ENCODE measurements at regions not wholly inside any gene's neighbourhood (a gene's known extent, or its start where the extent isn't known, plus 50 kb on each side); places are given as distances from the start of the nearest gene placed in this dataset.

DNA sequence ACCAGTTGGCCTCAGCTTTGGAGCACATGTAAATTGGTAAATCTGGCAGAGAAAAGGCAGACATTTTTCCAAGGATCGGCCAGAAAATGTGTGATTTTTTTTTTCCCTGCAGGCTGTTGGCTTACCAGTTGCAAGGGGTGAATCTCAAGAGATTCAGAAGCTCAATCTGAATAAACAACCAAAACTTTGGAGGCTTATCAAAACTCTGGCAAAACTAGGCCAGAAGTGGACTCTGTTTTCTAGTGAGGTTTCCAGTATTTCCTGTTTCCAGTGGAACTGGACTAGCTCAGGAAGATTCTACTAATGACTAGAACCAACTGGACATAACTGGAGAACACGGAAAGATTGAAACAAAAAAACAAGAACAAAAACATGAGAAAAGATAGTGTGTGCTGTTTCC lies 191.3 kb downstream of the SMIM20 start:
- H3K27ac ChIP-seq, result no peak overlapping the region
- peaks cover 0 to 44% (median 0%) of the 10 kb centered on the region in 10 experiments; a peak in 7 of 20 replicates for H3K4me1 ChIP-seq
- no peak for TF ChIP-seq Cebpa-rat (IDR thresholded peaks at IDR 0.05)
- no peaks in the 10 kb centered on the region for H3K27me3 ChIP-seq
- peak overlapping the region in 3 of 11 experiments; percentile 56 to 63 (median 62); a peak in 5 of 22 replicates for H3K4me2 ChIP-seq
- no peak overlapping the region for H3K4me3 ChIP-seq
- peaks cover 0 to 14% (median 0%) of the 10 kb centered on the region in 11 experiments; a peak in 3 of 22 replicates for H3K36me3 ChIP-seq
- no peak overlapping the region for H3K9ac ChIP-seq
- H4K20me1 ChIP-seq, result no peaks in the 10 kb centered on the region
- H3K9me3 ChIP-seq (replicated peaks in 1 of 11), result peaks cover 0 to 45% (median 0%) of the 10 kb centered on the region in 11 experiments; a peak in 7 of 22 replicates

DNA sequence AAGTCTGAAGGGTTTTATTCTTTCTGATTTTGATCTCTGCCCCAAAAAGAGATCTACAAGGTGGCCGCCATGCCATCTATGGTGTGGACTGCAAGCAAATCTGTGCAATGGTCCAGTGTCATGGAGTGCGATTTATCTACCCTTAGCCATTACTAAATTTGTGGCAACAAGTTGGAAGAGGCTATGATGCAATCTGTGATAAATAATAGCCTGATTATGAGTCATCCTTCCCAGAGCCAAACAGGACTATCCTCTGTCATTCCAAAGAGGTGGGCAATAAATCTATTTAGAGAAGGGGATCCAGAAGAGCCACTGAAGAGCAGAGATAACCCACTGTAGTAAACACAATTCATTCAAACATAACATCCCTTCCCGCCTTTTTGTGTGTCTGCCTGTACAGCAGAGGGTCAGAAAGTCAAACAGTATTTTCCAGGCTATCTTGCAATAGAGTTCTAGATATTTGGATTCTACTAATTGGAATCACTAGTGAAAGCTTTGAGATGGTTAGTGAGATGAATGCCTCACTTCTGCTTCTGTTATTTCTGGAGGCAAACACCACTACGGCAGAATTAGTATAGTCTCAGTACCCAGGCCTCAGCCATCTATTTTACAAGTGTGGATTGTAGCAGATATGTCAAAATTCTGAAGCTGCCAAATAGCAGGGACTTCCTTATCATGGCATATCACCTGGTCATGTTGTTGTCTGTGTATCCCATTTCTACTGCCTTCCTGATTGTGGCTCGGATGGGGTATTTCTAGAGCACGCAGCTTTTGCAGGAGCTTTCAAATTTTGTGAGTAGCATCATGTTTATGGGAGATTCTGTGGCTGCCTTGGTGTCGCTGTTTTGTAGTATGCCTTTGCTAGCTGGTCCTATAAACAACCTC lies 192.0 kb downstream of the SMIM20 start:
- Histone ChIP-seq H3K36me3 (peaks cover 0 to 21% (median 0%) of the 10 kb centered on the region in 11 experiments; a peak in 4 of 22 replicates), H3K4me3 (no peak overlapping the region)
- TF ChIP-seq Cebpa-rat (IDR thresholded peaks at IDR 0.05), result no peak

DNA sequence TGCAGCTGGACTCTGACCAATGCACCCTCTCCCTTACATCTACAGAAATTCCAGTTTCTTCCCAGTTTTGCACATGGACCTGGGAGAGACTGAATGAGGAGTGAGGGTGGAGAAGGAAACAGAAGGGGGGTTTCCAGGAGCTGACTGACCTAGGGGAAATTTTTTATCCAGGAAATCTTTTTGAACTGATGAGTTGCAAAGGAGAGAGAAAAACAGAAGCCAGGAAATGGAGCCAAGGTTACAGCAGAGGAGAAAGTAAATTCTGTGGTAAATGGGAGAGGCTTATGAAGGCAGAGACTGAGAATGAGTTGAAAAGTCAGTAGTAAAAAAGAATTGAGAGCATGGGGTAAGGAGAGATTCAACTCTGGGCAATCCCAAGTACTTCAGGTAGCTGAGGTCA lies 192.8 kb downstream of the SMIM20 start:
- H4K20me1 ChIP-seq, result no peaks in the 10 kb centered on the region
- peaks cover 0 to 44% (median 0%) of the 10 kb centered on the region in 10 experiments; a peak in 7 of 20 replicates for H3K4me1 ChIP-seq
- H3K9ac ChIP-seq, result no peak overlapping the region
- peaks cover 0 to 28% (median 0%) of the 10 kb centered on the region in 11 experiments; a peak in 5 of 22 replicates for H3K36me3 ChIP-seq
- H3K27me3 ChIP-seq, result no peaks in the 10 kb centered on the region
- peak overlapping the region in 2 of 11 experiments; percentile 56 to 63; a peak in 4 of 22 replicates for H3K4me2 ChIP-seq
- TF ChIP-seq Cebpa-rat (IDR thresholded peaks at IDR 0.05), result no peak
- no peak overlapping the region for H3K27ac ChIP-seq
- H3K9me3 ChIP-seq (replicated peaks in 1 of 11), result peaks cover under 1 to 58% (median 11%) of the 10 kb centered on the region in 11 experiments; a peak in 19 of 22 replicates
- no peak overlapping the region for H3K4me3 ChIP-seq

More for the DNA sequence above, 192.0 kb downstream of the SMIM20 start:
- Histone ChIP-seq H3K9me3 (replicated peaks in 1 of 11) (peaks cover 0 to 51% (median 4%) of the 10 kb centered on the region in 11 experiments; a peak in 12 of 22 replicates), H3K4me2 (peak overlapping the region in 4 of 11 experiments; percentile 21 to 63 (median 59); a peak in 6 of 22 replicates), H3K9ac (no peak overlapping the region), H4K20me1 (no peaks in the 10 kb centered on the region), H3K4me1 (peaks cover 0 to 44% (median 0%) of the 10 kb centered on the region in 10 experiments; a peak in 7 of 20 replicates), H3K27me3 (no peaks in the 10 kb centered on the region), H3K27ac (no peak overlapping the region)

DNA sequence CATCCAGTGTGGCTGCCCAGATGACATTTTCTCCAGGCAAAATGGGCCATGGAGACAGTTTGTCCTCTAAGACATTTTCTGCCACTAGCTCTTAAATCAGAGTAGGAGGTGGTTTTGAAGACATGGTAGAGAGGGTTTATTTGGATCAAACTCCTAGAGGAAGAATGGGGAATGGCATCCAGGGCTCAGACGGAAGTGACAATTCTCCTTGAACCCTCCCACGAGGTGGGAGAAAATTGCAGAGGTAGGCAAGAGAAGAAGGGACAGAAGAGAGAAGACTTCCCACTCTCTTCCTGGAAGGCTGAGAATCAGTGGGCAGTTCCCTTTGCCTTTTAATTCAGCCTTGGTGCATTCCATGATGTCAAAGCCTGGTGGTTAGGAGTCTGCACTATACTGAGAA lies 194.0 kb downstream of the SMIM20 start:
- no peak overlapping the region; a peak in 1 of 22 replicates for H3K9ac ChIP-seq
- peak overlapping the region in 3 of 11 experiments; percentile 10 to 56 (median 41); a peak in 5 of 22 replicates for H3K4me2 ChIP-seq
- H3K27ac ChIP-seq, result peak overlapping the region in 1 of 11 experiments; percentile 35; a peak in 2 of 22 replicates
- H3K4me1 ChIP-seq, result peaks cover 0 to 44% (median 0%) of the 10 kb centered on the region in 10 experiments; a peak in 7 of 20 replicates
- H3K36me3 ChIP-seq, result peaks cover 0 to 39% (median 0%) of the 10 kb centered on the region in 11 experiments; a peak in 5 of 22 replicates
- no peaks in the 10 kb centered on the region for H3K27me3 ChIP-seq
- peaks cover 14 to 67% (median 24%) of the 10 kb centered on the region in 11 experiments for H3K9me3 ChIP-seq (replicated peaks in 1 of 11)
- H4K20me1 ChIP-seq, result no peaks in the 10 kb centered on the region
- H3K4me3 ChIP-seq, result no peak overlapping the region
- TF ChIP-seq Cebpa-rat (IDR thresholded peaks at IDR 0.05), result no peak

DNA sequence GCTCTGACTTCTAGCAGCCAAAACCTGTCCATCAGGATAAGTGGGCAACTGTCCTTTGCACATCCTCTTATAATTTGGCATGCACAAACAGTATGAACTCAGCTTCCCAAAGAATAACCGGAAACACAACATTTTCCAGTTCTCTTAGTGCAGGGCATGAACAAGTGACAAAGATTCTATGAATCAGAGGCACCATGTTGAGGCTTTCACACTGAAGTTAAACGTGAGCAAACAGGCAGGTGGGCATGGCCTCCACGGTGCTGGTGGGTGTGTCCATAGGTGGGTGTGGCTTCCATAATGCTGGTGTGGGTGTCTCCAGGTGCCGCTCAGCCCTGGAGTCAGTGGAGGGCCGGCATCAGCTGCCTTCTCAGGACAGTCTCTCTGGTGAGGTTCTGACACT lies 196.5 kb downstream of the SMIM20 start:
- peaks cover 31 to 79% (median 44%) of the 10 kb centered on the region in 11 experiments for H3K9me3 ChIP-seq (replicated peaks in 1 of 11)
- H3K9ac ChIP-seq, result no peak overlapping the region
- H3K4me3 ChIP-seq, result no peak overlapping the region
- no peak overlapping the region for H3K4me2 ChIP-seq
- H3K4me1 ChIP-seq, result peaks cover 0 to 36% (median 0%) of the 10 kb centered on the region in 10 experiments; a peak in 7 of 20 replicates
- H4K20me1 ChIP-seq, result no peaks in the 10 kb centered on the region
- peaks cover 0 to 44% (median 0%) of the 10 kb centered on the region in 11 experiments; a peak in 5 of 22 replicates for H3K36me3 ChIP-seq
- no peak overlapping the region for H3K27ac ChIP-seq
- TF ChIP-seq Cebpa-rat (IDR thresholded peaks at IDR 0.05), result no peak
- H3K27me3 ChIP-seq, result no peaks in the 10 kb centered on the region

DNA sequence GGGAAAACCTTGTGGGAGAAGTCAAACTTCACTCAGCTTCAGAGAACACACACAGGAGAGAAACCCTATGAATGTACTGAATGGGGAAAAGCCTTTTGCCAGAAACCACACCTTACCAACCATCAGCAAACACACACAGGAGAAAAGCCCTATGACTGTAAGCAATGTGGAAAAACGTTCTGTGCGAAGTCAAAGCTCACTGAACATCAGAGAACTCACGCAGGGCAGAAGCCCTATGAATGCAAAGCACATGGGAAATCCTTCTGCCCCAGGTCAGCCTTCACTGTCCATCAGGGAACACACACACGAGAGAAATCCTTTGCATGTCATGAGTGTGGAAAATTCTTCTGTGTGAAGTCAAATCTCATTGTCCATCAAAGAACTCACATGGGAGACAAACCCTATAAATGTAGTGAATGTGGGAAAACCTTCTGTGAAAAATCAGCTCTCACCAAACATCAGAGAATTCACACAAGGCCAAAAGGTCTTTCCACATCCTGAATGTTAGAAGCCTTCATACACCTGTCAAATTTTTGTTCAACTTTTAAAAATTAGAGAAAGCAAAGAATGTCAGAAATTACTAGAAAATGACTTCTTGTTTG lies 199.4 kb downstream of the SMIM20 start:
- no peaks in the 10 kb centered on the region for H3K27me3 ChIP-seq
- H3K9me3 ChIP-seq (replicated peaks in 1 of 11), result peaks cover 31 to 90% (median 46%) of the 10 kb centered on the region in 11 experiments
- H3K4me1 ChIP-seq, result peaks cover 0 to 6% (median 0%) of the 10 kb centered on the region in 10 experiments; a peak in 6 of 20 replicates
- TF ChIP-seq Cebpa-rat (IDR thresholded peaks at IDR 0.05), result no peak
- H4K20me1 ChIP-seq, result no peaks in the 10 kb centered on the region
- no peak overlapping the region for H3K9ac ChIP-seq
- no peak overlapping the region for H3K4me3 ChIP-seq
- H3K4me2 ChIP-seq, result no peak overlapping the region
- H3K27ac ChIP-seq, result no peak overlapping the region
- peaks cover 0 to 57% (median 0%) of the 10 kb centered on the region in 11 experiments; a peak in 5 of 22 replicates for H3K36me3 ChIP-seq

DNA sequence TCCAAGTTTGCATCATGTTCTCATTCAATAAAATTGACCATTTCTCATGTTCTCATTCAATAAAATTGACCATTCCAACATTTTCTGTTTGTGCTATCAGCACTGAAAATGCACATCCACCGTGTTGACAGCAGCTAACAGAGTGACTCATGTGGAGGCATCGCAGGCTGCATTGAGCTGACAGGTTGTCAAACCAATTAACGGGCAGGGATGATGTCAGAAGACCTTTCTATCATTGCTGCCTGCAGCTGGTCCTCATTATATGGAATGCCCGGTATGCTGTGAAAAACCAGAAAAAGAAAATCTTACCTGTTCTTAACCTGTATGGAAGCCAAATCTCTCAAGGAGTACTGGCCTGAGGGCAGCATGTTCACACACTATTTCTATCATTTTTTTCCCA lies 202.0 kb downstream of the SMIM20 start:
- peaks cover 0 to 43% (median 0%) of the 10 kb centered on the region in 11 experiments; a peak in 5 of 22 replicates for H3K36me3 ChIP-seq
- TF ChIP-seq Cebpa-rat (IDR thresholded peaks at IDR 0.05), result no peak
- H3K27ac ChIP-seq, result no peak overlapping the region
- H3K4me2 ChIP-seq, result no peak overlapping the region
- no peak overlapping the region for H3K4me3 ChIP-seq
- no peaks in the 10 kb centered on the region for H3K27me3 ChIP-seq
- no peaks in the 10 kb centered on the region for H4K20me1 ChIP-seq
- H3K9me3 ChIP-seq (replicated peaks in 1 of 11), result peaks cover 27 to 88% (median 43%) of the 10 kb centered on the region in 11 experiments
- H3K4me1 ChIP-seq, result peaks cover 0 to 7% (median 0%) of the 10 kb centered on the region in 10 experiments; a peak in 6 of 20 replicates
- no peak overlapping the region for H3K9ac ChIP-seq

DNA sequence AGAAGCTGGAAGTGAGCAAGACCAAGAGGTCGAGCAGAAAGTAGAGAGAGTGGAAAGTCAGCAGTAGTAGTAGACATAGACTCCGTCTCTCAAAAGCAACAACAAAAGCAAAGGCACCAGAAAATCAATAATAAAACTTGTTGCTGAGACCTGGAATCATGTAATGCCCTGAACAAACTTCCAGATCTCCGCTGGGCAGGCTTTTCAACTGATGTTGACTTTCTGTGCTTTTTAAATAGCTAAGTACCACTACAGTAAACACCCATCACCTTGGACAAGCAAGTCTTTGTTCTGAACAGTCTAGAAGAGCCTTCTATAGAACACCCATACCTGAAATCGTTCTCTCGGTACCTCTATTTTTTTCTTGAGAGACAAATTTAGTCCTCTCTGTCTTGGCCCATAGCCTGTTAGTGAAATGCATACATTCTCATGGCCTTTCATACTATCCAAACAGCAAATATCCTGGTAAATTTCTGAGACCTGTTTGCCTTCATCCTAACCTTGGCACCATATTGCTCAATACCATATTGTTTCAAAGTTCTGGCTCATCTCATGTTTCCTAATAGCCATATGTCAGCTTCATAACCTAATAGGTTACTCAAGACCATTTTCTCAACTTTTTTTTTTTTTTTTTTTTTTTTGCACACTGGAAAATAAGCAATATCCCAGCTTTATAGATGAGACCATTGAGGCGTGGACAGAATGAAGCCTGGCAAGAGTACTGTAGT lies 200.6 kb upstream of the RBPJ start:
- H3K27me3 ChIP-seq, result no peaks in the 10 kb centered on the region
- 0 out of 22 replicates have a peak overlapping the region, but pooled peaks of 2 of the 11 experiments have one; percentile 13 to 19 for H3K4me2 ChIP-seq
- no peak overlapping the region for H3K27ac ChIP-seq
- peaks cover 0 to 14% (median 0%) of the 10 kb centered on the region in 11 experiments; a peak in 1 of 22 replicates for H3K36me3 ChIP-seq
- H4K20me1 ChIP-seq, result no peaks in the 10 kb centered on the region
- H3K4me1 ChIP-seq, result peaks cover 0 to 9% (median 0%) of the 10 kb centered on the region in 10 experiments; a peak in 7 of 20 replicates
- H3K9me3 ChIP-seq (replicated peaks in 1 of 11), result peaks cover 0 to 60% (median 4%) of the 10 kb centered on the region in 11 experiments; a peak in 11 of 22 replicates
- no peak overlapping the region for H3K9ac ChIP-seq
- TF ChIP-seq Cebpa-rat (IDR thresholded peaks at IDR 0.05), result 0 out of 22 replicates have a peak, but pooled peaks of 1 of the 11 experiments have one; percentile 9
- H3K4me3 ChIP-seq, result no peak overlapping the region
